ENCODE measurements at regions not wholly inside any gene's neighbourhood (a gene's known extent, or its start where the extent isn't known, plus 50 kb on each side); places are given as distances from the start of the nearest gene placed in this dataset.

DNA sequence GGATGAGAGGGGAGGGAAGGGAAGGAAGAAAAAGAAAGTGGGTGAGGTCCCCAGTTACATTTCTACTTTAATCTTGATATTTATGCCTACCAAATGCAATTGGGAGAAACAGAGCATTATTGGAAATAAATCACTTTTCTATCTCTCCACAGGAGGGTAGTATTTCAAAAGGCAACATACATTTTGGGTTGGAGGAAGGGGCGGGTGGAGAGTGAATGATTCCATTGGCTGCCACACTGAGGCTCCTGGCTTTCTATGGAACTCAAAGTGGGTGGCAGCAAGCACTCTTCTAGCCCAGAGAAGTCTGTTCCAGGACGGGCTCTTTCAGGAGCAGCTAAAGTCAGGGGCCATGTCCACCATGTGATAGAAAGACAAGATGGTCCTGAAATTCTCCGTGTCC lies 441.3 kb downstream of the DAD1 start:
- H3K4me3 ChIP-seq (ENCODE audit: low read depth, low read length) = no peak overlapping the region
- H3K27ac ChIP-seq (ENCODE audit: low read depth, low read length) = no peak overlapping the region
- H3K36me3 ChIP-seq (ENCODE audit: control insufficient read depth, insufficient read depth, low read length) = no peaks in the 10 kb centered on the region
- H3K9me3 ChIP-seq (ENCODE audit: control insufficient read depth, insufficient read depth, low read depth, low read length) = peaks cover 14% of the 10 kb centered on the region
- no peak overlapping the region for H3K9ac ChIP-seq (ENCODE audit: low read length)
- H3K27me3 ChIP-seq (ENCODE audit: control insufficient read depth, insufficient read depth, low read length) = no peaks in the 10 kb centered on the region; the same call in 1 of the 2 replicates
- H3K4me1 ChIP-seq (ENCODE audit: control insufficient read depth, insufficient read depth, low read length) = no peaks in the 10 kb centered on the region

- Histone ChIP-seq H3K4me1 (ENCODE audit: control insufficient read depth, insufficient read depth, low read length) (no peaks in the 10 kb centered on the region), H3K4me3 (ENCODE audit: low read depth, low read length) (no peak overlapping the region), H3K9me3 (ENCODE audit: control insufficient read depth, insufficient read depth, low read depth, low read length) (no peaks in the 10 kb centered on the region), H3K36me3 (ENCODE audit: control insufficient read depth, insufficient read depth, low read length) (no peaks in the 10 kb centered on the region), H3K27me3 (ENCODE audit: control insufficient read depth, insufficient read depth, low read length) (peaks cover 10% of the 10 kb centered on the region; the same call in 1 of the 2 replicates), H3K9ac (ENCODE audit: low read length) (no peak overlapping the region), H3K27ac (ENCODE audit: low read depth, low read length) (no peak overlapping the region)
Observed at GRCh38 chr14:22143363-22143762, 445.7 kb downstream of the DAD1 start.

GRCh38 chr14:22140633-22141032 lies 448.4 kb downstream of the DAD1 start:
- Histone ChIP-seq H3K27me3 (ENCODE audit: control insufficient read depth, insufficient read depth, low read length) (peaks cover 11% of the 10 kb centered on the region; the same call in 1 of the 2 replicates), H3K4me3 (ENCODE audit: low read depth, low read length) (no peak overlapping the region), H3K9me3 (ENCODE audit: control insufficient read depth, insufficient read depth, low read depth, low read length) (no peaks in the 10 kb centered on the region), H3K36me3 (ENCODE audit: control insufficient read depth, insufficient read depth, low read length) (no peaks in the 10 kb centered on the region), H3K9ac (ENCODE audit: low read length) (no peak overlapping the region), H3K27ac (ENCODE audit: low read depth, low read length) (no peak overlapping the region), H3K4me1 (ENCODE audit: control insufficient read depth, insufficient read depth, low read length) (no peaks in the 10 kb centered on the region)

GRCh38 chr14:22131749-22132476 lies 457.1 kb downstream of the DAD1 start:
- Histone ChIP-seq H3K27ac (ENCODE audit: low read depth, low read length) (no peak overlapping the region), H3K36me3 (ENCODE audit: control insufficient read depth, insufficient read depth, low read length) (no peaks in the 10 kb centered on the region), H3K9me3 (ENCODE audit: control insufficient read depth, insufficient read depth, low read depth, low read length) (no peaks in the 10 kb centered on the region; the same call in 1 of the 2 replicates), H3K4me3 (ENCODE audit: low read depth, low read length) (no peak overlapping the region), H3K9ac (ENCODE audit: low read length) (no peak overlapping the region), H3K4me1 (ENCODE audit: control insufficient read depth, insufficient read depth, low read length) (no peaks in the 10 kb centered on the region), H3K27me3 (ENCODE audit: control insufficient read depth, insufficient read depth, low read length) (no peaks in the 10 kb centered on the region; the same call in 1 of the 2 replicates)

GRCh38 chr14:22124073-22124613 lies 450.5 kb upstream of the OR4E1 start:
- Histone ChIP-seq H3K36me3 (ENCODE audit: control insufficient read depth, insufficient read depth, low read length) (no peaks in the 10 kb centered on the region), H3K9me3 (ENCODE audit: control insufficient read depth, insufficient read depth, low read depth, low read length) (no peaks in the 10 kb centered on the region), H3K27ac (ENCODE audit: low read depth, low read length) (no peak overlapping the region), H3K4me3 (ENCODE audit: low read depth, low read length) (no peak overlapping the region), H3K4me1 (ENCODE audit: control insufficient read depth, insufficient read depth, low read length) (no peaks in the 10 kb centered on the region), H3K9ac (ENCODE audit: low read length) (no peak overlapping the region), H3K27me3 (ENCODE audit: control insufficient read depth, insufficient read depth, low read length) (no peaks in the 10 kb centered on the region)

- no peak overlapping the region for H3K4me3 ChIP-seq (ENCODE audit: low read depth, low read length)
- no peaks in the 10 kb centered on the region for H3K27me3 ChIP-seq (ENCODE audit: control insufficient read depth, insufficient read depth, low read length)
- H3K4me1 ChIP-seq (ENCODE audit: control insufficient read depth, insufficient read depth, low read length) = no peaks in the 10 kb centered on the region
- H3K27ac ChIP-seq (ENCODE audit: low read depth, low read length) = no peak overlapping the region
- no peaks in the 10 kb centered on the region for H3K36me3 ChIP-seq (ENCODE audit: control insufficient read depth, insufficient read depth, low read length)
- no peak overlapping the region for H3K9ac ChIP-seq (ENCODE audit: low read length)
- no peaks in the 10 kb centered on the region for H3K9me3 ChIP-seq (ENCODE audit: control insufficient read depth, insufficient read depth, low read depth, low read length)
Observed at GRCh38 chr14:22122829-22123560, 449.4 kb upstream of the OR4E1 start.

DNA sequence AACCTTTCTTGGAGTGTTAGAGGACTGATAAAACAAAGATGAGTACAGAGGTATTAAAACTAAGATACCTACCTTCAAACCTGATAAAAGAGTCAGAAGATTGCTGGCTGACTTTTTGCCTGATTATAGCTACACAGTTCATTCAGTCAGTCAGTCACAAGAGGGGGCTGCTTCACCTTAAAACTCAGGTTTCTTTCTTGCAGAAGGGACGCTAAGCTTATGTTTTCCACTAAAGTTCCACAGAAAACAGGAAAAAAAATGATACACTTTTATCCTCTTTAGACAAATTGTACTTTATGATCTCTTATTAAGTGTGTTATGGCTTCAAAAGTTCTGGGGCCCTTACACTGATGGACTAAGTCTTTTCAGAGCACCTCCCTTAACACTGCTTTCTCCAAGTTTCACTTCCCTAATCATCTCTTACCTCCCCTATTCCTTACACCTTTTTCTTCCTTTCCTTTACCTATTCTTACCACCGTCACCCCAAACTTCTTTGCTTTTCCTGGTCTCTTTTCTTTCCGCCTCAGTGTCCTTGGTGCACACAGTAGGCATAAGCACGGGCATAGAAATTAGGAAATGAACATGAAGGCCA lies 448.7 kb upstream of the OR4E1 start:
- no peaks in the 10 kb centered on the region for H3K9me3 ChIP-seq (ENCODE audit: control insufficient read depth, insufficient read depth, low read depth, low read length)
- H3K4me1 ChIP-seq (ENCODE audit: control insufficient read depth, insufficient read depth, low read length) = no peaks in the 10 kb centered on the region
- H3K36me3 ChIP-seq (ENCODE audit: control insufficient read depth, insufficient read depth, low read length) = no peaks in the 10 kb centered on the region
- H3K9ac ChIP-seq (ENCODE audit: low read length) = no peak overlapping the region
- H3K4me3 ChIP-seq (ENCODE audit: low read depth, low read length) = no peak overlapping the region
- H3K27me3 ChIP-seq (ENCODE audit: control insufficient read depth, insufficient read depth, low read length) = no peaks in the 10 kb centered on the region
- no peak overlapping the region for H3K27ac ChIP-seq (ENCODE audit: low read depth, low read length)

DNA sequence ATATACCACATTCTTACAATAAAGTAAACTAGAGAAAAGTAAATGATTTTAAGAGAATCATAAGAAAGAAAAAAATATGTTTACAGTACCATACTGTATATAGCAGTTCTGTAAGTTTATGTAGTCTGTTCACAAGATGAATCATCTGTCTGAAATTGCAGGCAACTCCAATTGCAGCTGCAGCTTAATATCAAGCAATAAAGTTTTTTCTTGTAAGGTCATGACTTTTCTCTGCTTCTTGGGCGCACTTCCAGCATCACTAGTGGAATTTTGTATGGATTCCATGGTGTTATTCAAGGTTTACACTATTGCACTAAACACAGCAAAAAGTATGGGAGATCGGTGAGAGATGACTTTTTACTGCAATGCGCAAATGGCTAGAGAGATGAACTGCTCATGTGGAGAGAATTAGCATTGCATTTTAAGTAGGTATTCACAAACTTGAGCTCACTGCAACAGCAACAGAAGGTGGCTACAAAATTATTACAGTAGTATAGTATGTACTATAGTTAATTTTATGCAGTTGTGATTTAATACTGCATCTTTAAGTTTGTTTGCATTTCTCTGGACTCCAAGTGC lies 445.4 kb upstream of the OR4E1 start:
- no peaks in the 10 kb centered on the region for H3K36me3 ChIP-seq (ENCODE audit: control insufficient read depth, insufficient read depth, low read length)
- no peaks in the 10 kb centered on the region for H3K9me3 ChIP-seq (ENCODE audit: control insufficient read depth, insufficient read depth, low read depth, low read length)
- no peaks in the 10 kb centered on the region for H3K4me1 ChIP-seq (ENCODE audit: control insufficient read depth, insufficient read depth, low read length)
- H3K27me3 ChIP-seq (ENCODE audit: control insufficient read depth, insufficient read depth, low read length) = no peaks in the 10 kb centered on the region
- no peak overlapping the region for H3K27ac ChIP-seq (ENCODE audit: low read depth, low read length)
- H3K4me3 ChIP-seq (ENCODE audit: low read depth, low read length) = no peak overlapping the region
- H3K9ac ChIP-seq (ENCODE audit: low read length) = no peak overlapping the region

- no peaks in the 10 kb centered on the region for H3K36me3 ChIP-seq (ENCODE audit: control insufficient read depth, insufficient read depth, low read length)
- H3K27me3 ChIP-seq (ENCODE audit: control insufficient read depth, insufficient read depth, low read length) = no peaks in the 10 kb centered on the region
- H3K27ac ChIP-seq (ENCODE audit: low read depth, low read length) = no peak overlapping the region
- H3K4me1 ChIP-seq (ENCODE audit: control insufficient read depth, insufficient read depth, low read length) = no peaks in the 10 kb centered on the region
- no peak overlapping the region for H3K9ac ChIP-seq (ENCODE audit: low read length)
- H3K4me3 ChIP-seq (ENCODE audit: low read depth, low read length) = no peak overlapping the region
- H3K9me3 ChIP-seq (ENCODE audit: control insufficient read depth, insufficient read depth, low read depth, low read length) = no peaks in the 10 kb centered on the region
Observed at GRCh38 chr14:22113401-22113800, 439.8 kb upstream of the OR4E1 start.

DNA sequence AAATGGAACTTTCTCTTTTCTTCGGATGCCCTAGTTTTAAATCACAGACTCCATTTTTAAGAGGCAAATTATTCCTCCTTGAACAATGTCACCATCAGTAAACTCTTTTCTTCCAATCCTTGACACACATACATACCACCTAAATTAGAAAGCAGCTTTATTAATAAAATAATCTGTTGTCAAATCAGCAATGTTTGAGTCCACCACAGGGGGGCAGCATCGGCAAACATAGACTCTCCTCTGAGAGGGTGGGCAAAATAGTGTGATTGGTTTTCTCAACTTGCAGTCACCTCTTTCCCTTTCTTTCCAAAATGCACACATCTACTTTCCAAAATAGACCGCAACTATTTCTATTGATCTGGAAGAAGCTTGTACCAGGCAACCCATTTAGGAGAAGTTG lies 438.4 kb upstream of the OR4E1 start:
- H3K27me3 ChIP-seq (ENCODE audit: control insufficient read depth, insufficient read depth, low read length) = no peaks in the 10 kb centered on the region
- no peak overlapping the region for H3K27ac ChIP-seq (ENCODE audit: low read depth, low read length)
- no peaks in the 10 kb centered on the region for H3K9me3 ChIP-seq (ENCODE audit: control insufficient read depth, insufficient read depth, low read depth, low read length)
- H3K4me1 ChIP-seq (ENCODE audit: control insufficient read depth, insufficient read depth, low read length) = no peaks in the 10 kb centered on the region
- H3K9ac ChIP-seq (ENCODE audit: low read length) = no peak overlapping the region
- H3K36me3 ChIP-seq (ENCODE audit: control insufficient read depth, insufficient read depth, low read length) = no peaks in the 10 kb centered on the region
- H3K4me3 ChIP-seq (ENCODE audit: low read depth, low read length) = no peak overlapping the region

Measured in HUES6 (cell line).